Fibroblast of peridontal ligament (primary cell): ENCODE measurements at regions not wholly inside any gene's neighbourhood (a gene's known extent, or its start where the extent isn't known, plus 50 kb on each side); places are given as distances from the start of the nearest gene placed in this dataset.
"Not testable (repeated sequence)": the region's sequence is repeated elsewhere in the genome, so short reads cannot be mapped to it uniquely, and the experiment has no call there.

Experiments
- DNase-seq: peaks from one replicate; pipeline ENCODE4 v3.0.0-alpha.2; 2010; ENCODE audit errors: extremely low read depth

DNA sequence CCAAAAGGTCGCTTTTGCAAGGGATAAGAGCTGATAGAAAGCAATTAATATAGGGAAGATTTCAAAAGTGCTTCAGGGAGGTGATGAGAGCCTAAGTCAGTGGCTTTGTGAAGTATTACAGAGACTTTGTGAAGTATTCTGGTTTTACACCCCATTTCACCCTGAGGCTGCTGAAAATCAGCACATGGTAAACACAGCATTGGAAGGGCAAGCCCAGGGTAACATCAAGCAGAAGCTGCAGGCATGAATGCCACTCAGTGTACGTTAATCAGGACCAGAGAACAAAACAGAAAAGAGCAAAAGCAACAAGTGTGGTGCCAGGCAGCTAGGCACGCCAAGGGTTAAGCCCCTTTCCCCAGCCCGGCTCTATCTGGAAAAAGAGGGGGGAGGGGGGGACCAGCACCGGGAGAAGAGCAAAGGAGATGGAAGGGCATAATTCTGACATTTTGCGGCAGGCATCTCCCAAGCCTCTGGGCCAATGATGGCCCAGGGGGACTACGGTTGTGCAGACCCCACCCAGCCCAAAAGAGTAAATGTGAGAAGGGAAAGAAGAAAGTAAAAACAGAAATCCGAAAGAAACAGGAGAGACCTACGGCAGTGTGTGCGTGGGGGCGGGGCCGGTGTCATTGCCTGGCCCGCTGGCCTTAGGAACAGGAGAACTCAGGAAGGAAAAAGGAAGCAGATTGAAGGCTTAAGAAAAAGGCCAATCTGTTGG is 58.9 kb downstream of the DHRS2 start:
- peak; percentile 17 for DNase-seq

GRCh38 chr14:23695664-23695999 is 59.5 kb downstream of the DHRS2 start:
- peak; percentile 2 for DNase-seq

GRCh38 chr14:23696701-23697239 is 60.6 kb downstream of the DHRS2 start:
- no peak for DNase-seq

DNA sequence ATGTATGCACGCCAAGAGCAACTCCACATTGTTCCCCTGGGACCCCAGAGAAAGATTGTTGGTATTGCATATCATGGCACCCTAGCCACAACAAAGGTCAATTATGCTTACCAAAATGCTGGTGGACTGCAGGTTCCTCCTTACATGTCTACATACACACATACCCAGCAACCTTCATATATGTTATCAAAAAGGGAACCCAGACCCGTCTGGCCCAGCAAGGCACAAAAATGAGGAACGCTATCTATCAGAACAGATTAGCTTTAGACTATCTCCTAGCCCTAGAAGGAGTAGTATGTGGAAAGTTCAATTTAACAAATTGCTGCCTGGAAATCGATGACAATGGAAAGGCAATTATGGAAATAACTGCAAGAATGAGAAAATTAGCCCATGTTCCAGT is 61.5 kb downstream of the DHRS2 start:
- no peak for DNase-seq

DNA sequence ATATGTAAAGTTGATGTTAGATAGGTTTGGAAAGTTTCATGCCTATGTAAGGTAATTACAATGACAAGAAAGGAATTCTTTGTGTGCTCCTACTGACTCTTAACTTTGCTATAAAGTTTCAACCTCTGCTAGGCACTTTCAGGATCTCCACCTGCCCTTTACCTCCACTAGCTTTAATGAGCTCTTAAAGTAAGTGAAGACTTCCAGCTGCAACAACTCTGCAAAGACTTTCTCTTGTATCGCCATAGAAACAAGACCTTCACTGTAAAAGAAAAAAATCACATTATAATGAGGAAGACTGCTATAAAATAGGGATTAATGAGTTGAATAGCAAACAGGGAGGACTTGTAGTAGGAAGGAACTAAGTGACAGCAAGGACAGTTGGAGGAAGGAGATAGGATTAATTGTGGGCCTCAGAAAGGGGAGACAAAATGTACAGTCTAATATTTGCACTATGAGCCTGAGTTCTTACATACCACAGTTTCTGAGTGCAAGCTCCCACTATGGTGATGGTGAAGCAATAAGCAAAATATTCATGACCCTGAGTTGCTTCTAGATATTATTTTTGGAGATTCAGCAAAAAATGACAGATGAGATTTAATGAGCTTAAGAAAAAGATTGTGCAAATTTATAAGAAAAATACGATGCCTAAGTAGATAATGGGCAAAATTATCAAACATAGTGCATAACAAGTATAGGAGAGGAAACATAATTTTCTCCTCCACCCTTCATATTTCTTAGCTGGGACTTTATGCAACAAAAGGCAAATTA is 66.7 kb downstream of the DHRS2 start:
- DNase-seq: no peak

- DNase-seq: no peak
Measured at GRCh38 chr14:23704890-23705289, 68.7 kb downstream of the DHRS2 start.

DNA sequence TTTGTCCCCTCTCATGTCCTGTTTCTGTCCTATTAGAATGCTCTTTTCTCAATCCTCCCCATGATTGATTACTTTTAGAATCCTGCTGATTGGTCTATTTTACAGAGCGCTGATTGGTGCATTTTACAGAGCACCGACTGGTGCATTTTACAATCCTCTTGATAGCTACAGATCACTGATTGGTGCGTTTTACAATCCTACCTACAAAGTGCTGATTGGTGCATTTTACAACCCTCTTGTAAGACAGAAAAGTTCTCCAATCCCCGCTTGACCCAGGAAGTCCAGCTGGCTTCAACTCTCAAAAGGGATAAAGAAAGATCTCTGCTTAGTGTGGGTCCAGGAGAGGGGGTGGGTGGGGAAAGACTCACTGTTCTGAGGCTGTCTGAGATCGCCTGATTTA is 71.3 kb downstream of the DHRS2 start:
- no peak for DNase-seq

GRCh38 chr14:23708343-23708742 is 72.2 kb downstream of the DHRS2 start:
- DNase-seq: no peak

DNA sequence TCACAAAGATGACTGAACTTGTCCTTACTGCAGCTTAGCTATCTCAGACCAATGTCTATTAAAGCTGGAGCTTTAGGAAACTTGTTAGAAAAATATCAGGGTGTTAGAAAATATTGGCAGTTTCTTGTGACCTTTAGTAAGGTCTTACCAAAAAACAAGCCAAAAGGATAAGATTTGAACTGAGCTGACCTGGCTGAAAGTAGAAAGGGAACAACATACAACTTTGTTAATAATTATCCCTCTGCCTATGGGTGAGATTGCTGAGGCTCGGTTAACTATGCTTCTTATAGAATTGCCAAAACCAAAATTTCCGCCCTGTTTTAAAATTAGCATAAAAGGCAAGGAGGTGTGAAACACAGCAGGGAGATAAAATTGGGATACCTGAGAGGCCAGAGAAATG is 73.8 kb downstream of the DHRS2 start:
- DNase-seq: no peak

DNA sequence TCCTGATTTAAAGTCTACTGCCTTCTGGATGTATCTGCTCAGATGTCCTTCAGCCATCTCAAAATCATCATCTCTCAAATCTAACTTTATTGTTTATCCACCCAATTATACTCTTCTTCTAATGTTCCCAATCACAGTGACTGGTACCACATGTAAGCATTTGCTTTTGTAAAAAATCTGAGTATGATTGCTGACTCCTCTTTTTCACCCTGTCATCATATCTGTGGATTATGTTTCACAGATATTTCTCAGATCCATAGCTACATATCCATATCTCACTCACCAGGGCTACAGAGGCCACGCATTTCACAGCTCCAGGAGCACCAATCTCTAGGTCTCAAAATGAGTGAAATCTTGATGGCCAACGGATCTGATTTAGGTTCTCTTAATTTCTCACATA is 76.1 kb downstream of the DHRS2 start:
- DNase-seq: no peak

- no peak for DNase-seq
Measured at GRCh38 chr14:23719225-23719985, 83.2 kb downstream of the DHRS2 start.

- no peak for DNase-seq
Measured at GRCh38 chr14:23722675-23723074, 86.5 kb downstream of the DHRS2 start.

DNA sequence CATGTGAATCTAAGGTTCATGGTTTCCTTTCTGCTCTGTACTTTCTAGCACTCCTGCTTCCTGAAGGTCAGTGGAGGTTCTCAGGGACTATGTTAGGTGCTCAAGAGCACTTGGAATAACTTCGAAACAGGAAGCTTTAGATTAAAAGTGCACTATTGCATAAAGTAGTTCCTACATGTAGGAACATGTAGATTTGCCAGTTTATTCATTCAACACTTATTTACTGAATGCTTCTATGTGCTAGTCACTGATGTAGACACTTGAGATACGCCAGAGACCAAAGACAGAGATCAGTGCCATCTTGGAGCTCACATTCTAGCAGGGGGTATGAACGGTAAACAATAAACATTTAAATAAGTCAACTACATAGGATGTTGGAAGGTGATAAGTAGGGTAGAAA is 87.7 kb downstream of the DHRS2 start:
- no peak for DNase-seq

GRCh38 chr14:23725528-23725927 is 89.4 kb downstream of the DHRS2 start:
- no peak for DNase-seq

DNA sequence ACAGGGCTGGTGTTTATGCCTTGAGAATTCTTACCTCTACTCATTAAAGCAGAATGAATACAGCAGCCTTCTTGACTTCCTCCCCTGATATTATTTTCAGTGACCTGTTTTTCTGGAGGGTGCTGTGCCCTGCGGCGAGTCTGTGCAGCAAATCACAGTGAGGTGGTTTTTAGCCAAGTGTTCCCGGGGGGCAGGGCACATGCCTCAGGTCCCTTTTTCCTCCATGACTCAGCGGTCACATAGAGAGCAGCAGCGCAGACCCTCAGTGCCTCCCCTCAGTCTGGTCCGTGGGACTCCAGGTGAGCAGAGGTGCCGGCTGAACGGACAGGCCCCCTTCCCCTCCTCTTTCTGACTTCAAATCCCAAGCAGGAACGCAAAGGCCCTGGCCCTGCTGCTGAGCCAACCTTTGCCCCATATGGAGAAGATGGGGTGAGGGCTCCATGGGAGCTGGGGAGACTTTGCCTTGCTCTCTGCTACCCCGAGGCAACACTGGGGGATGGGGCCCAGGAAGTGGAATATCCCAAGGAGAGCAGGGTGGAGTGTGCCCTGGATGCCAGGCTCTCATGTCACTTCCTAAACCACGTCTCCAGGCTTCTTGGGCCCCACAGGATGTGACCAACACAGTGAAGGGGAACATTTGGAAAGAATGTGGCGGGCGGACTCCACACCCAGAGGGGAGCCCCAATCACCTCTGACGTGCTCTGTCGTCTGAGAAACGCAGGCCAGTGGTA is 90.0 kb downstream of the DHRS2 start:
- DNase-seq: no peak

DNA sequence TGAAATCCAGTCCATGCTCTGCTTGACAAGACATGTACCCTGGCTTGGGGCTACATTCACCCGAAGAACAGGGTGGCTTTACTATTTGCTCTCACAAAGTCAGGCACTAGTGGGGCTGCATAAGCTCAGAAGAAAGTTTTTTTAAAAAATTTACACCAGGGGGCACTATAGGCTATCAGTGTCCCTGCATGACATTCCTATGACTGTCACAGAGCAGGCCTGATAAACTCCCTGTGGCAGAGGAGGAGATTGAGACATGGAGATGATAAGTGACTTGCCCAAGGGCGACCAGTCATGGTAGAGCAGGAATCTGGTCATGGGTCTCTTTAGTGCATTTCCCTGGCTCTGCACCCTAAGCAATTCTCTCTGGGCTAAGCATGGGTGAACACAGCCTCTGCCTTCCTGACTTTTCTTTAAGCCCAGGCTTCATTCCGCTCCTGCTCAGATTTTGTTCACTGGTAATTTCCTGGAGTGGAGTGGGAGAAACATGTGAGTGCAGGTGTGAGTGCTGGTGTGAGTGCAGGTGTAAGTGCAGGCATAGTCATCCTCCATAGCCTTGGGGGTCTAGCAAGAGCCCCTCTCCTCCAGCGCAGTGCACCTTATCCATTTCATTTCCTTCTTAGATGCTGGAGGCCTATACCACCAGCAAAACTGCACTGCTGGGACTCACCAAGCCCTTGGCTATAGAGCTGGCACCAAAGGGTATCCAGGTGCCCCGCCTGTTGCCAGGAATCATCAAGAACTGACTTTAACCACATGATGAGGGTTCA is 91.6 kb downstream of the DHRS2 start:
- DNase-seq: peak; percentile 43

- no peak for DNase-seq
Measured at GRCh38 chr14:23728791-23729190, 92.6 kb downstream of the DHRS2 start.

DNA sequence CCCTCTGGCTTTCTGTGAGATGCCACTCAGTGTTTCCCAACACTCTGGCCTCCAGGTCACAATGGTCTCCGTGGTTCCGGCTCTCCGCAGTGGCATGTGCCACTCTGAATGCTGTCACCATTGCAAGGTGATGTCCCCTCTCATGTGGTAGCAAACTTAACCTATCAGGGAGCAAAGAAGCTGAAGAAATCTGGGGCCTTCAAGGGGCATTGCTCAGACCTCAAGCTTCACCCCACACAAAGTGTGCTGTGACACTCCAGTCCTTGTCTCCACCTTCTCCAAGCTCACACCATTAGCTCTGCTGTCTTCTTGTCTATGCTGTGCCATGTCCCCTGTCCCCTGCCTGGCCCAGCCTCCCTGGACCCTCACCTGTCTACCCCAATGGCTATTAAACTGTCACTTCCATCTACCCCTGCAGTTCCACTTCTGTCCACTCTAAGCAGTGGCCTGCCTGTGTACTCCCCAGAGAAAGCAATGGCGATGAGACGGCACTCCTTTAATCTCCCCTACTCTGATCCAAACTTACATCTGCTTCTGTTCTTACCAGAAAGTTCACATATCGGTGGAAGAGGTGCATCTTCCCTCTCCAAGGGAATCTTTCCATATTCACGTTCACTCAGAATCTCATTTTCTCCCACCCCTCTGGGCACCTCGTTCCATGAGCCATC is 93.7 kb downstream of the DHRS2 start:
- DNase-seq: no peak

DNA sequence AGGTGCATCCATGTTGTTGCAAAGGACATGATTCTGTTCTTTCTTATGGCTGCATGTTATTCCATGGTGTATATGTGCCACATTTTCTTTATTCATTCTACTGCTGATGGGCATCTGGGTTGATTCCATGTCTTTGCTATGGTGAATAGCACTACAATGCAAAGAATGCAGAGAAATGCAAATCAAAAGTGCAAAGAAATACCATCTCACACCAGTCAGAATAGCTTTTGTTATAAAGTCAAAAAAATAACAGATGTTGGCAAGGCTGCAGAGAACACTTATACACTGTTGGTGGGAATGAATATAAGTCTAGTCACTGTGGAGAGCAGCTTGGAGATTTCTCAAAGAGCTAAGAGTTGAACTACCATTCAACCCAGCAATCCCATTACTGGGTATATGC is 99.2 kb downstream of the DHRS2 start:
- no peak for DNase-seq

- DNase-seq: not testable (repeated sequence)
Measured at GRCh38 chr14:23744368-23744767, 108.2 kb downstream of the DHRS2 start.

DNA sequence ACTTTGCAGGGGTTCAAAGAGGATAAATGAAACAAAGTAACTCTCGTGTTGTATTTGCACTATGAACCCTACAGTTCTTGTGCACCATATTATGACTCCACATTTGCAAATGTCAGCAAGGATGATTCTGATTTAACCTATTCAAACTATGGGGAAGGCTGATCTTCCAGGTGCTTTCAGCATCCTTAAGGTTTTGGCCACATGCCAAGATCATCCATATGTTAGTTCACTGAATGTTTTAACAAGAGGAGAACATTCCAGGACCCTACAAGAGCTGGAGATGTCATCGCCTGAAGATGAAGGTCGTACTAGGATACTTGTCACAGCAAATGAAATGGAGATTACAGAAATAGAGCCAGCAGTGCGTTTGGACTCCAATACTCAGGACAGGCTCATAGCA is 114.2 kb downstream of the DHRS2 start:
- no peak for DNase-seq
